NCI-H510A (cell line): ENCODE measurements at regions not wholly inside any gene's neighbourhood (a gene's known extent, or its start where the extent isn't known, plus 50 kb on each side); places are given as distances from the start of the nearest gene placed in this dataset.

ENCODE experiments used
- DNase-seq: peaks from one replicate; lab custom pipeline; 2025; lab: John Stamatoyannopoulos, UW

DNA sequence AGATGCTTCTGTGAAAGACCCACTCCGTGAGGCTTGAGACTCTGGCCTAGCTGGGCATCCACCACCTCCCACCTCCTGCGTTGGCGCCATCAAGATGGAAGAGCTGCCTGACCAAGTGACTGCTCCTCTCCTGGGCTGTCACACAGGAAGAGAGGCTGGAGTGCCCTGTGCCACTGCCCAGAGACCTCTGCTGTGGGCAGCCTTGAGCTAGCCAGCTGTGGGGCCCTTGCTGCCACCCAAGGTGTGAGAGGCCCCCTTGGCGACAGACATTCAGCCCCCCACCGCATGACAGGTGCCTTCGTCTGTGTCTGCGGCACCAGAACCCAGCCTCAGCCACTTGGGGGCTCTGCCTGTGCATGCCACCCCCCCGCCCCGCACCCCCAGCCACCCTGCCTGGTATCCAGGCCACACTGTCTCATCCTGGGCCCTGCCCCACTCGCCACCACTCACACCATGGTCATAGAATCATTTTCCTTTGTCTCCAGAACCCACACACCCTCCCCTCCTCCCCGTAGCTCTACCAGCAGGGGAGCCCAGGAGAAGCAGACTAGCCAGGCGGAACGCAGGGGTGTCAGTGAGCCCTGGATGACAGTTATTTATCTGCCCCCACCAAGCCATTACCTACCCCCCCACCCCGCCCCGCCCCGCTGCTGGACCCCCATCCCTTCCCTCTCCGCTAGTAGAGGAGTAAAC, 120.9 kb upstream of the LHX1 start:
- DNase-seq, result no peak

DNA sequence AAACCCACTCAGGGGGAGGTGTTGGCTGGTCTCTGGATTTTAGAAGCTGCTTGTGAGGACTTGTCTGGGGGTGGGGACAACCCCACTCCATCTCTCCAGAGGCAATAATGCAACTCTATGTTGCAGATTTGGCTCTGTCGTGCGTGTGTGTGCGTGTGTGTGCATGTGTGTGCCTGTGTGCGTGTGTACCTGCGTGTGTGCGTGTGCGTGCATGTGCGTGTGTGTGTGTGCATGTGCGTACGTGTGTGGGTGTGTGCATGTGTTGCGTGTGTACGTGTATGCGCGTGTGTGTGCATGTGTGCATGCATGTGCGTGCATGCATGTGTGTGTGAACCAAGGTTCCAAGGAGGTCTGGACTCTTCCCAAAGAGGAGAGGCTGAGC, 120.4 kb upstream of the LHX1 start:
- no peak for DNase-seq

GRCh38 chr17:36817483-36818048, 119.7 kb upstream of the LHX1 start:
- no peak for DNase-seq

- DNase-seq, result no peak
Observed at GRCh38 chr17:36818134-36818825, 119.0 kb upstream of the LHX1 start.

- no peak for DNase-seq
Observed at GRCh38 chr17:36823850-36824677, 113.2 kb upstream of the LHX1 start.

DNA sequence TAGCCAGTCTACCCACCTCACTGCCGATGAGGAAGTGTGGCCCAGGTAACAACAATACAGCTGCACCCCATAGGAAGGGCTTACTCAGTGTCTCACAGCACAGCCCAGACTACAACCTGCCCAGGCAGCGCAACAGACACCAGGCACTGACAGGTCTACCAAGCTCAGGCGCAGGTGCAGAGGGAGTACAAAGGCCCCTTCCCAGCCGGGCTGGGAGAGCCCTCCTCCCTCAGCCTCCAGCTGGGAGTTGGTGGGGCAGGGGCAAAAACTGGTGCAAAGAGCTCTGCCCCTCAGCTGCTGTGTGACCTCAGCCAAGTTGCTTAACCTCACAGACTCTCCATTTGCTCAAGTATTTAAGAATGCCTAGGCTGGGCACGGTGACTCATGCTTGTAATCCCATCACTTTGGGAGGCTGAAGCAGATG, 112.6 kb upstream of the LHX1 start:
- no peak for DNase-seq

- DNase-seq, result no peak
Observed at GRCh38 chr17:36825113-36825512, 112.2 kb upstream of the LHX1 start.

GRCh38 chr17:36825521-36825920, 111.8 kb upstream of the LHX1 start:
- DNase-seq, result no peak

- DNase-seq, result no peak
Observed at GRCh38 chr17:36825951-36826350, 111.3 kb upstream of the LHX1 start.

DNA sequence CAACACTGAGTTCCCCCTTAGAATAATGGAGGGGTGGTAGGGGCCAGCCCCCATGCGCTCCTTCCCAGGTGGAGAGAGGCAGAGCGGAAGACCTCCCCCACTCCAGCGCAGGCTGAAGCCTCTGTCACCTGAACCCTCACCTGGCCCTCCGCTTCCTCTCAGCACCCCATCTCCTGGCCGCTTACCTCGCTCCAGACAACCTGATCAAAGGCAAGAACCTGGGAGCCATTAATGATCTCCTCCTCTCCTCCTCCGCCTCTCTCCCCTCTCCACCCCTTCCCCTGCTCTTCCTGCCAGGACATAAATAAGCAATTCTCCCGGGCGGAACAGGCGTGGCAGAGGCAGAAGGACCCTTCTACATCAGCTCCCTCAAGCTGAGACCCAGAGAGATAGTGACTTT, 110.2 kb upstream of the LHX1 start:
- no peak for DNase-seq

- no peak for DNase-seq
Observed at GRCh38 chr17:36829676-36830075, 107.6 kb upstream of the LHX1 start.

- no peak for DNase-seq
Observed at GRCh38 chr17:36833279-36833678, 104.0 kb upstream of the LHX1 start.

DNA sequence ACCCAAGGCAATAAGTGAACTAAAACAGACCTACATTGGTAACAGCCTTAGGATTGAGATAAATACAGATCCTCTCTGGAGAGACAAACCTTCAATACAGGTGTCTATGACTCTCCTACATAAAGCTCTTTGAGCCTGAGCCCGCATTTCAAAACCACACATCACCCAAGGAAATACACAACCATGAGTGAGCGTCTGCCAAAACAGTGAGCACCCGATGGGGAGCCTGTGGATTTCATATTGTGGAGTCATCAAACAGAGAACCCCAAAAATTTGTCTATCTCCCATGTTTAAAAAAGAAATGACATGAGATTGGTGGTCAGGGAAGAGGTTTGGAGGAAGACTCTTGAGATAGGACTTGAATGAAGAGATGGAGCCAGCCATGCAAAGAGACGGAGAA, 102.2 kb upstream of the LHX1 start:
- no peak for DNase-seq

DNA sequence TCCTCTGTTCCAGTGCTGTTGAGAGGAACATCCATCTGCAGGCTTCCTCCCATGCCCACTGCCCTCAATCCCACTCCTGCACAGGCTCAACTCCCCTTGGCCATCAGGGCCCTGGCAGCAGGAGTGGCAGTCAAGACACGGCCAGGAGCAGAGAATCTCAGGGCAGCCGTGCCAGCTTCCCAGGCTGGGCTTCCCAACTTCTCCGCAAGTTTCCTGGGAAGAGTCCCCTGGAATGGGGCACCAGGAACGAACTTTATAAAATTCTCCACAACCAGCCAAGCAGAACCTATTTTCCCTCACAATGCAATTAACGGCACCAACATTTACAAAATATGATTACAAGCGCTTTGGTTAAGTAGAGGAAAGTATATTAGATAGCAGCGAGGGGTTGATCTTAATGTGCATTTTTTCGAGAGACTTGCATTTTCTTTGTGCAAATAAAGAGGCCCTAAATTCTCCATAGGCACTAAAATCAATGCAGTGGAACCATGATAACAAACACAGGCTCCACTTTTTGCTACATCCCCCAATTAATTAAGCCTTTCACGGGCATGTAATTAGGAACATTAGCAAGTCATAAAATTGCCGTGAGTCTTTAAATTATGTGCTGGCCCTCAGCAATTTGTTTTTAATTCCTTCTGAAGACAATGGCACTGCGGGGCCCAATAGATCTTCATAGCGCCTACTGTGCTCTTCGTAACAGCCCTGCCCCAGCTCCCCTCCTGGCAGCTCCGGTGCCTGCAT, 99.9 kb upstream of the LHX1 start:
- DNase-seq, result no peak

- DNase-seq, result no peak
Observed at GRCh38 chr17:36837939-36838272, 99.4 kb upstream of the LHX1 start.

DNA sequence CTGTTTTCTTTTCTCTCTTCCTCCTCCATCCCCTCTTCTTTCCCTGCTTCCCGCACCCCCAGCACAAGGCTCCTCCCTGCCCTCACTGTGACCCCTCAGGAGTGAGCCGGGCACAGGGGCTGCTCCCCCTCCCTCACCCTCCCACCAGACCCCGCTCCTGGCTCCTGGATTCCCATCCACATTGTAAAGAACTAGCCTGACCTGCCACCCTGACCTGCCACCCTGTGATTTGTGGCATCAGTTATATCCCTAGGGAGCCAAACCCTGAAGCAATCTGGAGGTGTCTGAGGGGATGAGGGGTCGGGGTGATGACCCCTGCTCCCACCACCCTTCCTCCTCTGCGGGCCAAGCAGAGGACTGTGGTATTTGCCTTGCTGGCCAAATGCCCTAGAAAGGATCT, 98.0 kb upstream of the LHX1 start:
- DNase-seq, result no peak

- no peak for DNase-seq
Observed at GRCh38 chr17:36840796-36841195, 96.5 kb upstream of the LHX1 start.

DNA sequence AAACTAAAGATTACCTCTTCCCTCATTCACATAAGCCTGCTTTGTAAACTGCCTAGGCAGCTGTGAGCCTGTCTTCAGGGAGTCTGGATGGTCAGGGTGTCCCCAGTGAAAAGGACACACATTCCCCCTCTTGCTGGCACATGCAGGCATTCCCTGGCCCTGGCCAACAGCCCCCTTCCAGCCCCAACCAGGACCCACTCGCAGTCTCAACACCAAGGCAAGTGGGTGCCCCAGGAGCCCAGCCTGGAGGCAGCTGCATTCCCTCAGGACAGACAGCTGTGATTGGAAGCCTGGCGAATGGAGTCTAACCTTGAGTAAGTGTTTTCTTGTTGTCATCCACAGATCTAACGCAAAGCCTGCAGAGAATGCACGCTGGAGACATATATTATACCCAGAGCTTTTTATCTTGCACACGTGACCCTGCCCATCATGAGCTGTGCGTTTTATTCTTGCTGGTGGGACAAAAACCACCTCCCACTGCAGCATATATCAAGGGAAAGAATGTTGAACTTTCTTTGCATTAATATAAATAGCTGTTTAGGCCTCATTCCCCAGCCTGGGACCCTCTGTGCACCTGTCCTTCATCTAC, 95.0 kb upstream of the LHX1 start:
- DNase-seq, result no peak

DNA sequence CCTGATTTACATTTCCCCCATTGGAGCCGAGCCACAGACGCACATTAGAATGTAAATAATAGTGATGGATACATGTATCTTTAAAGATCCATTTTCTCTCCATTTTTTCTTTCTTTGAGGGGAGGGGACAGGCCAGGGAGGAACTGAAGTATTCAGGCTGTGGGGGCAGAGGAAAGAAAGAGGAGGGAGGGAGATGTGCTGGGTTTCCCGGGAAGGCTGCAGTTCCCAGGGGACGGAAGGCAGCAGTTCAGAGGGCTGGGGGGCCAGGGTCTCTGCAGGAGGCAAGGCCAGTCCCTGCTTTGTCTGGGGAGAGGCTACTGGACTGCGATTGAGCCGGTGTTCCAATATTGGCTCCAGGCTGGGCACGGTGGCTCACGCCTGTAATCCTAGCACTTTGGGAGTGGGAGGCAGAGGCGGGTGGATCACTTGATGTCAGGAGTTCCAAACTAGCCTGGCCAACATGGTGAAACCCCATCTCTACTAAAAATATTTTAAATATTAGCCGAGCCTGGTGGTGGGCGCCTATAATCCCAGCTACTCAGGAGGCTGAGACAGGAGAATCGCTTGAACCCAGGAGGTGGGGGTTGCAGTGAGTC, 94.2 kb upstream of the LHX1 start:
- DNase-seq, result no peak

DNA sequence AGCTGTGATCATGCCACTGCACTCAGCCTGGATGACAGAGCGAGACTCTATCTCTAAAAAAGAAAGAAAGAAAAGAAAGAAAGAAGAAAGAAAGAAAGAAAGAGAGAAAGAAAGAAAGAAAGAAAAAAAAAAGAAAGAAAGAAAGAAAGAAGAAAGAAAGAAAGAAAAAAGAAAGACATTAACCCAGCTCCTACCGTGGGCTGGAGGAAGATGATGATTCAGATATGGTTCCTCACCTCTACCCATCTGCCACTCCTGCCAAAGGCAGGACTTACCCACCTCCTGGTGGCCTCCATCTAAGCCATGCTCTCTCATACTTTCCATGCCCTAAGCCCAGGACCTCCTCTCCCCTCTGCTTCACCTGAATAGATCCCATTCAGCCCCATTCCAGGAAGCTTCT, 93.3 kb upstream of the LHX1 start:
- DNase-seq, result no peak

GRCh38 chr17:36844601-36845000, 92.7 kb upstream of the LHX1 start:
- no peak for DNase-seq
